HCT116 (cell line): ENCODE measurements at regions not wholly inside any gene's neighbourhood (a gene's known extent, or its start where the extent isn't known, plus 50 kb on each side); places are given as distances from the start of the nearest gene placed in this dataset.

ENCODE experiments used
- ATAC-seq: fragments of 200-7000 bp; cut with Tn5 transposase; 2 replicates; pipeline ENCODE4 v1.9.1; 2020; ENCODE audit warnings: mild to moderate bottlenecking, moderate library complexity
- BruUV-seq: library from RNA; stranded (reverse); fragments of 400-500 nt; replicated peaks from 2 replicates; lab custom pipeline; 2021; lab: Mats Ljungman, UMichigan
- CTCF ChIA-PET: fragments of 300-600 bp; sonication (Branson Sonifier 250); formaldehyde crosslinking; loops from one replicate; lab custom pipeline; 2021; ENCODE audit warnings: antibody characterized with exemption; lab: Charles Lee
- POLR2A ChIA-PET: fragments of 300-600, 350-600 bp; sonication (Branson Sonifier 250); formaldehyde crosslinking; loops from one replicate; lab custom pipeline; 2021; ENCODE audit warnings: antibody characterized with exemption; lab: Charles Lee
- RAD21 ChIA-PET, 2 experiments: fragments of 300-600 bp; sonication (Branson Sonifier 250); formaldehyde crosslinking; loops; one replicate each; lab custom pipeline; 2023; ENCODE audit warnings: low total read pairs in 2 of 2; ENCODE audit not compliant: uncharacterized antibody in 2 of 2, unreplicated experiment in 2 of 2, low non-redundant PET in 1 of 2; lab: Charles Lee
- DNase-seq: peaks from one replicate; pipeline ENCODE4 v3.0.0-alpha.2; 2010; ENCODE audit warnings: low read depth, low spot score
- H2AFZ ChIP-seq: fragments of 200-600 bp; shearing (Covaris generic), sonication (generic); 2 replicates; pipeline ENCODE4 v1.6.1; 2017; ENCODE audit warnings: low read depth, mixed run types, mixed read lengths, antibody characterized with exemption, low read length; ENCODE audit not compliant: poor library complexity, severe bottlenecking
- H3K27ac ChIP-seq: 2 replicates; pipeline ENCODE4 v1.5.1; 2012; ENCODE audit warnings: low read depth, low read length
- H3K27me3 ChIP-seq: fragments of 200-600 bp; sonication (generic); 2 replicates; pipeline ENCODE4 v1.6.1; 2016; ENCODE audit warnings: mixed run types, low read length, mixed read lengths; ENCODE audit not compliant: insufficient read depth
- H3K36me3 ChIP-seq, 2 experiments: fragments of 200-500 bp in 1 of 2; fragments of 200-600 bp in 1 of 2; sonication (Bioruptor generic) in 1 of 2; sonication (generic) in 1 of 2; 2 replicates each; pipeline versions ENCODE4 v1.5.1 to v1.6.1; 2014 to 2016; ENCODE audit warnings: low read length in 2 of 2, inconsistent platforms in 1 of 2, mixed read lengths in 1 of 2, mixed run types in 1 of 2; ENCODE audit not compliant: insufficient read depth in 2 of 2, control insufficient read depth in 1 of 2
- H3K4me1 ChIP-seq, 2 experiments: fragments of 200-600 bp in 1 of 2; sonication (generic) in 1 of 2; 2 replicates each; pipeline versions ENCODE4 v1.5.1 to v1.6.1; 2012 to 2017; ENCODE audit warnings: low read length in 2 of 2, inconsistent platforms in 1 of 2, mild to moderate bottlenecking in 1 of 2, mixed read lengths in 1 of 2, mixed run types in 1 of 2, moderate library complexity in 1 of 2; ENCODE audit not compliant: insufficient read depth in 2 of 2, control insufficient read depth in 1 of 2
- H3K4me2 ChIP-seq: fragments of 200-600 bp; sonication (generic); 2 replicates; pipeline ENCODE4 v1.6.1; 2017; ENCODE audit warnings: mixed run types, low read length, mixed read lengths
- H3K4me3 ChIP-seq, 2 experiments: fragments of 200-600 bp in 1 of 2; sonication (generic) in 1 of 2; replicated peaks in 1 of 2; 2 replicates each; pipeline ENCODE4 v1.5.1; 2011 to 2016; ENCODE audit warnings: low read length in 2 of 2, control low read depth in 1 of 2, low read depth in 1 of 2, mild to moderate bottlenecking in 1 of 2, mixed read lengths in 1 of 2, mixed run types in 1 of 2
- H3K79me2 ChIP-seq: fragments of 200-600 bp; sonication (generic); 2 replicates; pipeline ENCODE4 v1.6.1; 2017; ENCODE audit warnings: mild to moderate bottlenecking, mixed run types, low read length, moderate library complexity, mixed read lengths; ENCODE audit not compliant: insufficient read depth
- H3K9ac ChIP-seq: fragments of 200-600 bp; sonication (generic); 2 replicates; pipeline ENCODE4 v1.6.1; 2016; ENCODE audit warnings: low read length, mixed read lengths
- H3K9me2 ChIP-seq: fragments of 200-600 bp; sonication (generic), shearing (Covaris generic); 2 replicates; pipeline ENCODE4 v1.6.1; 2017; ENCODE audit warnings: mixed run types, mild to moderate bottlenecking, moderate library complexity; ENCODE audit not compliant: insufficient read depth
- H3K9me3 ChIP-seq, 2 experiments: fragments of 200-500 bp in 1 of 2; fragments of 200-600 bp in 1 of 2; sonication (Bioruptor generic) in 1 of 2; sonication (generic) in 1 of 2; 2 replicates each; pipeline ENCODE4 v1.6.1; 2014 to 2017; ENCODE audit warnings: low read length in 2 of 2, mixed read lengths in 2 of 2, inconsistent platforms in 1 of 2, low read depth in 1 of 2, mild to moderate bottlenecking in 1 of 2, mixed run types in 1 of 2, moderate library complexity in 1 of 2; ENCODE audit not compliant: control insufficient read depth in 1 of 2, insufficient read depth in 1 of 2
- H4K20me1 ChIP-seq: fragments of 200-600 bp; sonication (generic), shearing (Covaris generic); 2 replicates; pipeline ENCODE4 v1.6.1; 2017; ENCODE audit warnings: mixed run types, mild to moderate bottlenecking, moderate library complexity; ENCODE audit not compliant: insufficient read depth
- CBX3 ChIP-seq: IDR thresholded peaks from 2 replicates; pipeline ENCODE4 v1.6.1; 2012; ENCODE audit warnings: low read depth
- EGR1 ChIP-seq: IDR thresholded peaks from 2 replicates; pipeline ENCODE4 v1.6.1; 2012; ENCODE audit warnings: low read depth
- EZH2 ChIP-seq: fragments of 200-600 bp; sonication (generic); IDR thresholded peaks from 2 replicates; pipeline ENCODE4 v1.6.1; 2017; ENCODE audit warnings: antibody characterized with exemption, mixed run types
- EZH2phosphoT487 ChIP-seq: fragments of 200-600 bp; IDR thresholded peaks from 2 replicates; pipeline ENCODE4 v1.6.1; 2018; ENCODE audit warnings: antibody characterized with exemption, borderline replicate concordance
- SIN3A ChIP-seq: IDR thresholded peaks from 2 replicates; pipeline ENCODE4 v1.6.1; 2012; ENCODE audit warnings: low read depth
- SP1 ChIP-seq: IDR thresholded peaks from 2 replicates; pipeline ENCODE4 v1.6.1; 2012; ENCODE audit warnings: low read depth
- TCF7L2 ChIP-seq: IDR thresholded peaks from 2 replicates; pipeline ENCODE4 v1.7.0; 2011; ENCODE audit warnings: borderline replicate concordance, inconsistent platforms; ENCODE audit not compliant: insufficient read depth, insufficient read length; ENCODE audit errors: extremely low read depth
- ZFX ChIP-seq: fragments of 450-650 bp; IDR thresholded peaks from 2 replicates; pipeline ENCODE4 v1.6.1; 2017
- ZNF274 ChIP-seq: fragments of 200-500 bp; sonication (Bioruptor generic); IDR thresholded peaks from 2 replicates; pipeline ENCODE4 v1.6.1; 2014; ENCODE audit warnings: mild to moderate bottlenecking, low read depth, low read length, inconsistent platforms
- intact Hi-C: fragments of 100-400 bp; cut with micrococcal nuclease; formaldehyde crosslinking; loops from 2 replicates; pipeline ENCODE4 v1.10.0; 2022
- TF ChIP-seq, protein P1 (sequence below): IDR thresholded peaks from 2 replicates; pipeline ENCODE4 v1.6.1; 2012
- TF ChIP-seq, protein P2 (sequence below): IDR thresholded peaks from 2 replicates; pipeline ENCODE4 v1.6.1; 2012; ENCODE audit warnings: low read depth

GRCh38 chr5:60489856-60490255, 210.1 kb downstream of the DEPDC1B start (continued):
- TF ChIP-seq EGR1 (no peak), ZFX (no peak), EZH2 (no peak), SIN3A (no peak), EZH2phosphoT487 (no peak)
- TF ChIP-seq, protein P1, sequence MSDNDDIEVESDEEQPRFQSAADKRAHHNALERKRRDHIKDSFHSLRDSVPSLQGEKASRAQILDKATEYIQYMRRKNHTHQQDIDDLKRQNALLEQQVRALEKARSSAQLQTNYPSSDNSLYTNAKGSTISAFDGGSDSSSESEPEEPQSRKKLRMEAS, result no peak

GRCh38 chr5:60489377-60489776, 210.6 kb downstream of the DEPDC1B start:
- Histone ChIP-seq H3K27ac (no peak overlapping the region), H3K36me3 (no peaks in the 10 kb centered on the region), H3K9ac (no peak overlapping the region), H3K9me2 (no peaks in the 10 kb centered on the region), H3K4me3 (no peak overlapping the region)
- intact Hi-C loops, result no loop called here
- TF ChIP-seq SP1, result no peak
- no peak for TF ChIP-seq TCF7L2
- no peak for TF ChIP-seq CBX3
- no peak for TF ChIP-seq ZNF274
- TF ChIP-seq, protein P2, sequence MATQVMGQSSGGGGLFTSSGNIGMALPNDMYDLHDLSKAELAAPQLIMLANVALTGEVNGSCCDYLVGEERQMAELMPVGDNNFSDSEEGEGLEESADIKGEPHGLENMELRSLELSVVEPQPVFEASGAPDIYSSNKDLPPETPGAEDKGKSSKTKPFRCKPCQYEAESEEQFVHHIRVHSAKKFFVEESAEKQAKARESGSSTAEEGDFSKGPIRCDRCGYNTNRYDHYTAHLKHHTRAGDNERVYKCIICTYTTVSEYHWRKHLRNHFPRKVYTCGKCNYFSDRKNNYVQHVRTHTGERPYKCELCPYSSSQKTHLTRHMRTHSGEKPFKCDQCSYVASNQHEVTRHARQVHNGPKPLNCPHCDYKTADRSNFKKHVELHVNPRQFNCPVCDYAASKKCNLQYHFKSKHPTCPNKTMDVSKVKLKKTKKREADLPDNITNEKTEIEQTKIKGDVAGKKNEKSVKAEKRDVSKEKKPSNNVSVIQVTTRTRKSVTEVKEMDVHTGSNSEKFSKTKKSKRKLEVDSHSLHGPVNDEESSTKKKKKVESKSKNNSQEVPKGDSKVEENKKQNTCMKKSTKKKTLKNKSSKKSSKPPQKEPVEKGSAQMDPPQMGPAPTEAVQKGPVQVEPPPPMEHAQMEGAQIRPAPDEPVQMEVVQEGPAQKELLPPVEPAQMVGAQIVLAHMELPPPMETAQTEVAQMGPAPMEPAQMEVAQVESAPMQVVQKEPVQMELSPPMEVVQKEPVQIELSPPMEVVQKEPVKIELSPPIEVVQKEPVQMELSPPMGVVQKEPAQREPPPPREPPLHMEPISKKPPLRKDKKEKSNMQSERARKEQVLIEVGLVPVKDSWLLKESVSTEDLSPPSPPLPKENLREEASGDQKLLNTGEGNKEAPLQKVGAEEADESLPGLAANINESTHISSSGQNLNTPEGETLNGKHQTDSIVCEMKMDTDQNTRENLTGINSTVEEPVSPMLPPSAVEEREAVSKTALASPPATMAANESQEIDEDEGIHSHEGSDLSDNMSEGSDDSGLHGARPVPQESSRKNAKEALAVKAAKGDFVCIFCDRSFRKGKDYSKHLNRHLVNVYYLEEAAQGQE, result no peak
- no peak for TF ChIP-seq ZFX
- TF ChIP-seq, protein P1, result no peak
- TF ChIP-seq, all 23 proteins: peak for 0
- Histone ChIP-seq H4K20me1 (no peaks in the 10 kb centered on the region), H2AFZ (no peak overlapping the region), H3K79me2 (no peaks in the 10 kb centered on the region), H3K9me3 (no peaks in the 10 kb centered on the region), H3K27me3 (peaks cover 51% of the 10 kb centered on the region), H3K4me1 (no peaks in the 10 kb centered on the region), H3K4me2 (no peak overlapping the region)
- DNase-seq (no peak), ATAC-seq (no peak)
- BruUV-seq, result no TSS peak
- ChIA-PET POLR2A (no interaction called here), CTCF (no interaction called here), RAD21 (no interaction called here)
